Kidney glomerular epithelial cell (primary cell): ENCODE measurements at regions not wholly inside any gene's neighbourhood (a gene's known extent, or its start where the extent isn't known, plus 50 kb on each side); places are given as distances from the start of the nearest gene placed in this dataset.

Experiments
- DNase-seq: peaks from one replicate; lab custom pipeline; 2025; lab: John Stamatoyannopoulos, UW

DNA sequence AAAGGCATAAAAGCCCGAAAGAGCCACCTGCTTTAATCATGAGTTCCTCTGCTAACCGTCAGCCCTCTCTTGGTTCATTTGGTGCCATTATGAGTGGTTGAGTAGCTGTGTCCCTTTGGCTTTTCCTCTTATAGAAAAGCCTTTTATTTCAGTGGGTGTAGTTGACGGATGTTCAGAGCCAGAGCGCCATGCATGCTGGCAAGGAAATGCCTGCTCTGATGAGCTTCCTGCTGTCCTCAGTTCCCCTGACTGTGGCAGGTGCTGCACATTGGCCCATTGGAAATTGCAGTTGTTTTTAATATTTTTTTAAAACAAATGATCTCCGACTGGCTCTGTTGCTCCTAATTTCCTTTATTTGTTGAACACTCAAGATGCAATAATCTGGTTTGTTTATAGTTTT is 77.3 kb upstream of the LIMCH1 start:
- no peak for DNase-seq

DNA sequence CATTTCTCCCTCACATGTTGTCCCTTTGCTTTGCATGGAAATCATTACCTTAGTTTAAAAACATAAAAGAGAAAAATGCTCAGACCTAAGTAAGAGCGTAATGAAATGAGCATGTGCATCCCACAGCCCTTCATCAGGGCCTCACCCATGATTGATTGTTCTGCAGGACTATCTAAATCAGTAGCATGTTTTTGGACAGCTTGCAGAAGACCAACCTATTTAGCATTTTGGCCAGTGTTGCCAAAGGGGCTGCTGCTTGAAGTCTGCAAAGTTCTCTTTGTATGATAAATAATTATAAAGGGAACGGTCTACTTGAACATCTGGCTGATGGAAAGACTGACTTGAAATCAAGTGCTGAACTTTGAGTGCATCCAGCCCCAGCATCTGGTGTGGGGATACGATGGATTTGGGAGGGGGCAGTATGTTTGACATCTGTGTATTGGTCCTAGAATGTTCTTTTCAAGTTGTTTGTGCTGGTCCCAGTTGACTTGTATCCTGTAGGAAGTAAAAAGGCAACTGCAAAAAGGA is 76.1 kb upstream of the LIMCH1 start:
- no peak for DNase-seq

DNA sequence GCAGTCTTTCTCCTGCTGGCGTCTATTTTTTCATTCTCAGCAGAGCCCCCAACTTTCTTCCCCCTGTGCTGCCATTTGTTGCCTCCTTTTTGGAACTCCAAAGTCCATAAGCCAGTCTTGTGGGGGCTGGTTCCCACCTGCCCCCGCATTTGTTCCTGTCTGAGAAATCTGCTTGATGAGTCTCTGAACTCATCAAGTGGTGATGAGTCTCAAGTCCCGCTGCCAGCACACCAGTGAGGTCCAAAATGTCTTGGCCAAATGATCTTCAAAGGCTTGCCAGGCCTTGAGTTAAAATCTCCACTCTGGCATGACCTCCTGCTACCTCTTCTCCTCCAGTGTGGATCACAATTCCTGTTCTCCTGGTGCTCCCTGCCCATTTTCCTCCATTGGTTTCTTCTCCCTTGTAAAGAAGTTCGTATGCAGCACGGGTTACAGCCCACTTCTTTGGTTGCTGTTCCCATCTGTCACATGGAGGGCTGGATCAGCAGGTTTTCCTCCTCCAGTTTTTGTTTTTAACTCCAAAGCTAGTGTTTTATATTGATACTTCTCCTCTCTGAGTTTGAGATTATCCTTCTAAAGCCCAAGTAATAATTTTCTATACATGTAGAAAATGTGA is 72.7 kb upstream of the LIMCH1 start:
- no peak for DNase-seq

DNA sequence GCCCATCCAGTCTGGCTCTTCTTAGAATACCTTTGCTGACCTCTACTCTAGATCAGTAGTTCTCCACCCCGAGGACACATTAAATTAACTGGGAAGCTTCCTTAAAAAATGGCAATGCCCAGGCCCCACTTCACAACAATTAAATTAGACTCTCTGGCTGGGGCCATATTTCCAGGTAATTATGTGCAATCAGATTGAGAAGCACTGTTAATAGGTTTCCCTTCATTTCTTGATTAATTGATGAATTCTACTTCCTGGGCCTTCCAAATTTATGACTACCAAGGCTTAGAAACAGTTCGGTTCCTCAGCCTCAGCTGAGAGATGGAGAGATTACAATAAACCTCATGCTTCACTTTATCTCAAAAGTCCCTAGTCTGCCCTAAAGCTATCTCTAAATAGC is 71.7 kb upstream of the LIMCH1 start:
- no peak for DNase-seq

DNA sequence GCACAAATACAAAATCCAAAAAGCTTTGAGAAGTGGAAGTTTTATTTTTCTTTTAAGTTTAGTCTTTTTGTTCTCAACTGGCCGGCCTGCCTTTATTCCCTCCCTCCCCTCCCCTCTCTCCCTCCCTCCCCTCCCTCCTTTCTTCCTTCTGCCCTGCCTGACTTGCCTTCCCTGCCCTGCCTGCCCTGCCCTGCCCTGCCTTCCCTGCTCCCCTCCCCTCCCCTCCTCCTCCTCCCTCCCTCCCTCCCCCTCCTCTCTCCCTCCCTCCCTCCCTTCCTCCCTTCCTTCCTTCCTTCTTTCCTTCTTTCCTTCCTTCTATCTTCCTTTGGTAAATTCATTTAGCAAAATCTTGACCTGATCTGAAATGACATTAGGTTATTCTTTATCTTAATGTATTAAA is 69.8 kb upstream of the LIMCH1 start:
- no peak for DNase-seq

DNA sequence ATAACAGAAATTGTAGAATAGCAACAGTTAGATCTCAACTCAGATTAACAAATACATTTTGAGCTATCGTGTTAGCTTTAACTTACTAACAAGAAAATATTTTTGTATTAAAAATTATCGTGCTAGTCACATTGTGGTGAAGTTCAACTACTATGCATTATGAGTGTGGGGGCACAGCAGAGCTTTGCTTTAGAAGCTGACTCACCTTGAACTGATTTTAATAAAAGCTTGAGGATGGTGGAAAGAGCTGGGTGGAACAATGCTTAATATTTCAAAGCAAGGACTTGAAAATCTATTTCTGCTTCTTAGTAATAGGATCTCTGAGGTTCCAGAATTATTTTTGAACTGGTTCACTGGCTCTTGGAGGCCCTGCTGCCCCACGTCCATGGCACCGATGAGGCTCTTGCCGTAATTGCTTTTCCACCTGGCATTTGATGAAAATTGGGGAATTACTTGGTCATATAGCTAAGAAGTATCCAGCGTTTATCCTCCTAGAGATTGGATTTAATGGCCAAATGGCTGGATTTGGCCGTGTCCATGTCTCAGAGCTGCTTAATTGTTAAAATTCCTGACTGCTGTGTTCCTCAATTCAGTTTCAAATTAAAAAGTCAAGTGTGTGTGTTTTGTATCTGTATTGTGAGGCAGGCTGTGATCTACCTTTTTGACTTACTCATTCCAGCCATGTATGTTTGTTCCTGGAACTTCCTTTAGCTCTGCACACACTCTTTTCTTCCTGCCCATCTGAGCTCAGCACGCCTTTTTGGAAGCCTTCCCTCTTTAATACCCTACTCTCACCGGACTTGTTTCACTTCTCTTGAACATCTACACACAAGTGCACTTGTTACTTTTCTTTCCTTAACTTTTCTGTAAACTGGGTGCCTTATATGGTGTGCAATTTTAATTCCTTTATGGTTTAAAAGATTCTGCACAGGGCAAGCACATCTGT is 66.6 kb upstream of the LIMCH1 start:
- DNase-seq = no peak

DNA sequence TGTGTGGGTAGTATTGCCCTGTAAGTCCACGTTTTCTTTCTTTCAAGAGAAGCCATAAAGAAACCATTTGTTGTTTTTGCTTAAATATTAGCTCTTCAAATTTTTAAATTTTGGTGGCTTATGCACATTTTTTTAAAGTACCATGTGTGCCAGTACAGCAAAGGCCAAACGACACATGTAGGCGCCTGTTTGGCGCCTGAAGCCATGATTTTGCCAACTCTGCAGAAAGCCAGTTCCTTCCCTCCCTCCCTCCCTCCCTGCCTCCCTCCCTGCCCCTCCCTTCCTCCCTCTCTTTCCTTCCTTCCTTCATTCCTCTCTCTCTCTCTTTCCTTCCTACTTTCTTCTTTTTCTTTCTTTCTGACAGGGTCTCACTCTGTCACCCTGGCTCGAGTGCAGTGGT is 65.9 kb upstream of the LIMCH1 start:
- DNase-seq = no peak

DNA sequence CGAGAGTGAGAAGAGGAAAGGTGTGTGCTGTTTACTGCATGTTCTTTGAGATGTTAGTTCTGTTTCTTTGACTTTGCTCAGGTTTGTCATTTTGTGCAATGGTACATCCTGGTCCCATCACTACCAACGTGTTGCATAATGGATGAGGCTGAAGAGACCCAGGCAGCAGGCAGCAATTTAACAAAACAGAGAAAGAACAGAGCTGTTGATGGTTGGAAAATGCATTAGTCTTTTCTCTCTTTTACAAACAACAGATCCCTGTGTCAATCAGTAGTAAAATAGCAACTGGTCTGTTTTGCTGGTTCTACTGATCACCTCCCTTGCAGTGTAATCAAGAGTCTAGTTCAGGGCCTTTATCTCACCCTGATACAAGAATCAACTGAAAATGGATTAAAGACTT is 64.8 kb upstream of the LIMCH1 start:
- no peak for DNase-seq

DNA sequence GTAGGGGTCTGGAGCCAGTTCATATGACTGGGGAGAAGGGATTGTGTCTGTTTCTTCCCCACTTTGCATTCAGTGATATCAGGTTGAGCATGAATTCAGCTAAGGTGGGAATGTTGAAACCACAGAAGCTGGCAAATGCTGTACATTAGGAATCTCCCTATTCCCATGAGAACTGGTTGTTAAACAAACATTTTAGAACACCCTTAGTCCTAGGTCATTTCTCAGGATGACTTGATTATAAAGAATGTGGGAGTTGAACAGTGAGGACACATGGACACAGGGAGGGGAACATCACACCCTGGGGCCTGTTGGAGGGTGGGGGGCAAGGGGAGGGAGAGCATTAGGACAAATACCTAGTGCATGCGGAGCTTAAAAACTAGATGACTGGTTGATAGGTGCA is 62.6 kb upstream of the LIMCH1 start:
- DNase-seq = no peak

DNA sequence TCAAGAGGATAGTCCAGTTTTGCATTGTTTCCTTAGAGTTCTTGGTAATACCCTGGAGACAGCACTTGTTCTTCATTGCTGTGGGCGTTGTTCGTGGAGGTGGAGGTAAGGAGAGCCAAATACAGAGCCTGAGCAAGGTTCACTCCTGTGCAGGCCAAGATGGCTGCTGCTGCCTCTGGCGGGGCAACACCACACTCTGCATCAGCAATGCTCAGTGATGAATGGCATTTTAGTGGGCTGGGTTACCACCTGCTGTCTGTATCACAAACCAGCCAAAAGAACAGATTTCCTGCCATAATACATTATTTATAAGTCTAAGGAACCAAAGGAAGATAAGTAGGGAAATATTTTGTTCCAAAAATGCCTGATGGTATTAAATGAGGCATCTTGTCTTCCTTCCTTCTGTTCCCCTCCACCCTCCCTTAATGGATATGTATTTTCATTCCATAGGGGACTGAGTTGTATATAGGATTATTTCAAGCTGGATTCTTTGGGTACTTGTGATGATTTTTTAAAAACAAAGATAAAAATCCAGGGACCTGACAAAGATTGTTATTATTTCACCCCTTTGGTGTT is 61.6 kb upstream of the LIMCH1 start:
- no peak for DNase-seq

DNA sequence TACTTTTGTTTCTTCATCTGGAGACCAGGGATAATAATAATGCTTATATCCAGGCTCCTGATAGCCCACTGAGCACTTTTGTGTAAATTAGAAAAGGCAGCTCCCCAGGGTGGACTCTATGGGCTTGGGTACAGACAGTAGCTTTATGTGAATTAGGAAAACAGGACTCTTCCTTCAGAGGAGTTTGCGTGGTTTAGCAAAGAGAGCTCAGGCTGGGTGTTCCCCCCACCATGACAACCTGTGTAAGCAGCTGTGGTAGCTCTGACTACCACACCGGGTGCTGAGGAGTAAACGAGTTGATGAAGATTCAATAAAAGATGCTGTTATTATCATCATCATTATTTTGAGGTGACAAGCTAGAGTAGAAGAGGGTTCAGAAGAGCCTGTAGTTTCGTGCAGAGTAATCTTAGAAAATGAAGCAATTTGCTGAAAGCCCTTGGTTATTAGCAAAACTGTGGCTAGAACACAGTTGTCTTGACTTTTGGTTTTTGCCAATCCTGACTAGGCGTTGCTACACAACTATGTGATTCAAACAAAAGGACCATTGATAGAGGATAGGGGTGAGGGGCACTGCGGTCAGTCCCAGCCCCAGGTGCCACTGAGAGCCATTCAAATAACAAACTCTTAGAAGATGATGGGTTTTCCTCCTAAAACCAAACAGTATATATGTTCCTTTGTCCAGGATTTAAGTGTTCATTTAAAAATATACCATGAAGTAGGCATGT is 60.6 kb upstream of the LIMCH1 start:
- no peak for DNase-seq

DNA sequence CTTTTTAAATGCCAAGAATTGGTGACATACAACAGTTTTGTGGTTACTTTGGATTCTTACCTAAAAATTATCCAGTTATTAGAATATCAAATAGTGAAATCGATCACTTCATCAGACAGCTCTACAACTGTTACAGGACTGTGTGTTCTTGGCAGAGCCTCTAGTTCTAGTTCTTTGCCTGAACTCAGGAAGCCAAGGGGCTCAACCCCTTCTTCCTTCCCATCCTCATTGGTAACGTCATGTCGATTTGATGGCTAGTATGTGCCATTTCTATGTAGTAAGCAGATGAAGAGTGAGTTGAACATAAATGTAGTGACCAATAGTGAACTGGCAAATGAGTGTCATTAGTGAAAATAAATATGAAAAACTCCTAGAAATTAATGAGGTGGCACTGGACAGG is 59.4 kb upstream of the LIMCH1 start:
- DNase-seq = no peak

DNA sequence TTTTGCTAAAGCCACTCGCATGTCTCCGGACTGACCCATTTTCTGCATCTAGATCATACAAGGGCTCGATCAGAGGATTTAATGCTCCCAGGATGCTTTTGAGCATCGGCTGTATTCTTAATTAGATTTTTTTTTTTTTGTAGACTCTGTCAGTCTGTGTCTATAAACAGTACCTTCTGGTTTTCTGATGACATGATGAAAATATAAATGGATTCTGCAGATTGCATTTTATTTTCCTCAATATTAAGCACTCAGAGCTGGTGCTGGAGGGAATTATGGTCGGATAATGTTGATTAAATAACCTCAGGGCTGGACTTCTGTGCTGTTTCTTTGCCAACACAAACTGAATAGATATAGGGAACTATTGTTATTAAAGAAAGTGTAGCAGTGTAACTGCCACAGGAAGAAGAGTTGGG is 57.1 kb upstream of the LIMCH1 start:
- DNase-seq = no peak

DNA sequence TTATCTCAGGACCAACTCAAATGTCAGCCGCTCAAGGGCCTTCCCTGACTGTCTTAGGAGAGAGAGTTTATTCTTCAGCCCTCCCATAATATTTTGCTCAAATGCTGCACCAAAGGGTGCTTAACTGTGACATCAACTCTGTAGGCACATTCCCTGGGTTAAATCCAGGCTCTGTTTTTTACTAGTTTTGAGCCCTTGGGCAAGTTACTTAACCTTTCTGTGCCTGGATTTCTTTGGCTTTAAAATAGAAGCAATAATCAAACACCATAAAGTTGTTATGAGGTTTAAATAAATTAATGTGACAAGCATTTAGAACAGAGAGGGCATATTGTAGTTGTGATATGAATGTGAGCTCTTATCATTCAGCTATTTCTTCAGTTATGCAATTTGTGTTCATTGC is 54.2 kb upstream of the LIMCH1 start:
- DNase-seq = no peak

DNA sequence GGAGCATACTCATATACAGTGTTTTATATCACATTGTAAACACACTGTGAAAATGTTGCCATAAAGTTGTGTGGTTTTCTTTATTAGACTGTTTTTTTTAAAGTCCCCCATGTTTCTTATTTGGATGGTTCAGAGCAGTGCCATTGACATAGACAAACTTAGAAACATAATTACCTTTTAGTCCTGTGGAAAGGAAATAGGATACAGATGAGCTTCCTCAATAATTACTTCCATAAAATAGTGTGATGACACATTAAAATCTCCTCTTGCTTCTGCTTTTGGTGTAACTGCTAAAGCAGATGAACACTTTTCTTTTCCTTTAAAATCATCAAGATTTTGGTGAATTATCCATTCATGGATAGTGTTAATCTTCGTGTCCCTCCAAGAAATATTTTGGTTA is 52.9 kb upstream of the LIMCH1 start:
- DNase-seq = no peak

DNA sequence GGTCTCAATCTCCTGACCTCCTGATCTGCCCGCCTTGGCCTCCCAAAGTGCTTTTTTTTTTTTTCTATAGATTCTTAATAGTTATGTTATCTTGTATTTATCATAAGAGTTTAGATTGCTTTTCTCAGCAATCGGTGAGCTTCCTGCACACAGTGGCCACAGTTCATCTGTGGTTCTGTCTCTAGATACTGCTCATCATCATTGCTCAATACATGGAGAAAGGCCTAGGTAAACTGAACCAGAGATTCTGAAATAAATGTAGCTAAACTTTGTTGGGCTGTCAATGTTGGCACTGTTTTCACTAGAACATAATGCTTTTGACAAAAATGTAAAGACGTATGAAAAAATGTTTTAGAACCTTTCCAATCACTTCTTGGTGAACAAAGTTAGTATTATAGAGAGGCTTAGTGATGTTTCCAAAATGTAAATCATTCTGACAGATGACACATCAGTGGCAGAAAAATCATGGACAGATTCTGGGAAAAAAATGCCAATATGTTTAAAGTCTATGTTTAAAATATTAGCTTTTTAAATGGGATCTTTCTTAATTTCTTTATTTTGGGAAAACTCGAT is 50.0 kb upstream of the LIMCH1 start:
- no peak for DNase-seq
